ENCODE measurements at regions not wholly inside any gene's neighbourhood (a gene's known extent, or its start where the extent isn't known, plus 50 kb on each side); places are given as distances from the start of the nearest gene placed in this dataset.

DNA sequence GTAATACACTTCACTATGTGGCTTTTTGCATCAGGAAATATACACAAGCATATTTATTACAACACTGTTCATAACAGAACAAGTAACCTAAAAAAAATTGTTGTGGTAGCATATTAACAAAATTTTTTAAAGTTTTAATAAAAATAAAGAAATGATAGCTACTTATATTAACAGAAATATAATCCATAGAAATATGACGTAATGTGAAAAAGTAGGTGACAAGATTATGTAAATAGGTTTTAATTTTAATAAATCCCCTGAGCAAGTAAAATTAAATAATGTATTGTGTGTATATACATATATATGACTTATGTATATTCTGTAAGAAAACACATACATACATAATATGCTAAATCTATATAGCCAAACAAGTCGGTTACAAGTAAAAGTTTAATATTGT, 359.9 kb downstream of the SEC16B start:
- Histone ChIP-seq H2BK120ac (ENCODE audit: low read depth, low read length) (no peak overlapping the region), H3K4ac (ENCODE audit: low read length) (no peak overlapping the region), H3K18ac (ENCODE audit: low read length) (no peak overlapping the region), H2BK15ac (ENCODE audit: low read length) (no peak overlapping the region), H3K36me3 (replicated peaks in 1 of 2; ENCODE audit: control insufficient read depth in 2 of 2, insufficient read depth in 2 of 2, low read length in 2 of 2) (no peaks in the 10 kb centered on the region), H2BK5ac (ENCODE audit: low read length) (no peak overlapping the region), H3K79me1 (ENCODE audit: low read depth, low read length) (no peaks in the 10 kb centered on the region), H3K23ac (ENCODE audit: low read depth, low read length, poor library complexity) (no peak overlapping the region), H3K27ac (replicated peaks; ENCODE audit: low read length) (no peak overlapping the region), H3K27me3 (ENCODE audit: control insufficient read depth in 3 of 3, insufficient read depth in 3 of 3, low read depth in 1 of 3, low read length in 3 of 3) (no peaks in the 10 kb centered on the region), H3K4me2 (ENCODE audit: insufficient read depth, low read length, poor library complexity, severe bottlenecking) (no peak overlapping the region), H3K9ac (ENCODE audit: low read depth, low read length, poor library complexity) (no peak overlapping the region), H3K9me3 (replicated peaks in 1 of 2; ENCODE audit: control insufficient read depth in 2 of 2, insufficient read depth in 1 of 2, low read depth in 1 of 2, low read length in 2 of 2) (no peaks in the 10 kb centered on the region), H2BK12ac (ENCODE audit: low read length) (no peak overlapping the region), H3K4me1 (ENCODE audit: control insufficient read depth in 2 of 2, insufficient read depth in 1 of 2, low read depth in 1 of 2, low read length in 2 of 2) (no peaks in the 10 kb centered on the region), H3K4me3 (ENCODE audit: low read length in 2 of 2) (no peak overlapping the region), H4K91ac (ENCODE audit: low read depth, low read length, poor library complexity) (no peak overlapping the region), H3K14ac (ENCODE audit: low read length) (no peak overlapping the region), H4K8ac (ENCODE audit: low read depth, low read length) (no peak overlapping the region), H2AFZ (ENCODE audit: low read length) (no peak overlapping the region), H2AK5ac (ENCODE audit: low read depth, low read length) (no peak overlapping the region)
- no peak for DNase-seq (ENCODE audit: low spot score)
- WGBS, 2 donors (ENCODE audit: extremely low coverage in 2 of 2, insufficient read length in 2 of 2, insufficient replicate concordance in 1 of 2), result no CpG with 5 or more reads among the region's 2 CpGs

DNA sequence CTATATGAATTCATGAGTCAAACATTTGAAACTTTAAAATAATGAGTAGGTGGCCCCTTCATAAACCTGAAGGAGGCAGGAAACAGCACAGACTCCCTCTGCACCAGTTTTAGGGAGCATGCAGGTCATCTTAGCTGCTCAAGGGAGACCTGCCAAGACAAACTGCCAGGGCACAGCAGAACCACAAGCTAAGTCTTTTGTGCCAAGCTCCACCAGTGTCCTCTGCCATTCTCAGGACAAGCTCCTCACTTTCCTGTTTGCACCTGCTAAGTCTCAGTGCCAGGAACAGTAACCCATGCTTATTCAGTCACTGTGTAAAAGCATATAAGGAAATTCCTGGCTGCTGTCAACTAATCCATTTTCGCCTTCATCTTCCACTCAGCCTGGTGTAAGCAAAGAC, 368.9 kb downstream of the SEC16B start:
- Histone ChIP-seq H2AK5ac (ENCODE audit: low read depth, low read length) (no peak overlapping the region), H2BK120ac (ENCODE audit: low read depth, low read length) (no peak overlapping the region), H4K91ac (ENCODE audit: low read depth, low read length, poor library complexity) (no peak overlapping the region), H2BK5ac (ENCODE audit: low read length) (no peak overlapping the region), H3K4me2 (ENCODE audit: insufficient read depth, low read length, poor library complexity, severe bottlenecking) (no peak overlapping the region), H3K36me3 (replicated peaks in 1 of 2; ENCODE audit: control insufficient read depth in 2 of 2, insufficient read depth in 2 of 2, low read length in 2 of 2) (no peaks in the 10 kb centered on the region), H3K27ac (replicated peaks; ENCODE audit: low read length) (no peak overlapping the region), H3K18ac (ENCODE audit: low read length) (no peak overlapping the region), H2BK12ac (ENCODE audit: low read length) (no peak overlapping the region), H3K23ac (ENCODE audit: low read depth, low read length, poor library complexity) (no peak overlapping the region), H3K27me3 (ENCODE audit: control insufficient read depth in 3 of 3, insufficient read depth in 3 of 3, low read depth in 1 of 3, low read length in 3 of 3) (no peaks in the 10 kb centered on the region), H2AFZ (ENCODE audit: low read length) (no peak overlapping the region), H3K4me3 (ENCODE audit: low read length in 2 of 2) (no peak overlapping the region), H3K14ac (ENCODE audit: low read length) (no peak overlapping the region), H3K4ac (ENCODE audit: low read length) (no peak overlapping the region), H3K9ac (ENCODE audit: low read depth, low read length, poor library complexity) (no peak overlapping the region), H3K9me3 (replicated peaks in 1 of 2; ENCODE audit: control insufficient read depth in 2 of 2, insufficient read depth in 1 of 2, low read depth in 1 of 2, low read length in 2 of 2) (no peaks in the 10 kb centered on the region), H2BK15ac (ENCODE audit: low read length) (no peak overlapping the region), H3K4me1 (ENCODE audit: control insufficient read depth in 2 of 2, insufficient read depth in 1 of 2, low read depth in 1 of 2, low read length in 2 of 2) (no peaks in the 10 kb centered on the region), H4K8ac (ENCODE audit: low read depth, low read length) (no peak overlapping the region), H3K79me1 (ENCODE audit: low read depth, low read length) (no peaks in the 10 kb centered on the region)
- WGBS, 2 donors (ENCODE audit: extremely low coverage in 2 of 2, insufficient read length in 2 of 2, insufficient replicate concordance in 1 of 2), result no CpG with 5 or more reads among the region's 1 CpG
- no peak for DNase-seq (ENCODE audit: low spot score)

DNA sequence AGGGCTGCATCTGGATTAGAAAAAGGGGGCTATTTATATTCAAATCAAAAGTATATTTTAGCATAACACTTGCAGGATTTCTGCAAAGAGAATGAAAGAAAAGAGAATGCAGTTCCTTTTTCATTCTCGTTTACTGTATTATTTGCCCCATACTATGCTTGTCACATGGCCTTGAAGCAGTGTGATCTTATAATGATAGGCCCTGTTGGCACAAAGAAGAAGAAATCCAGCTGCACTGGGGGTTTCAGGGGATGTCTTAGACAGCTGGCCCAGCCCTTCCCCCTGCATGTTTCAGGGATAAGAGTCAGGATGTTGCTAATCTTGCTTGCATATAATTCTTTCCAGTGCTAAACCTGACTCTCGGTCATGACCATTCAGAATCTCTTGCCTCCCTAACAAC, 369.5 kb downstream of the SEC16B start:
- Histone ChIP-seq H2AFZ (ENCODE audit: low read length) (no peak overlapping the region), H3K4ac (ENCODE audit: low read length) (no peak overlapping the region), H2AK5ac (ENCODE audit: low read depth, low read length) (no peak overlapping the region), H3K4me2 (ENCODE audit: insufficient read depth, low read length, poor library complexity, severe bottlenecking) (no peak overlapping the region), H3K4me3 (ENCODE audit: low read length in 2 of 2) (no peak overlapping the region), H3K23ac (ENCODE audit: low read depth, low read length, poor library complexity) (no peak overlapping the region), H2BK120ac (ENCODE audit: low read depth, low read length) (no peak overlapping the region), H3K9me3 (replicated peaks in 1 of 2; ENCODE audit: control insufficient read depth in 2 of 2, insufficient read depth in 1 of 2, low read depth in 1 of 2, low read length in 2 of 2) (no peaks in the 10 kb centered on the region), H3K27ac (replicated peaks; ENCODE audit: low read length) (no peak overlapping the region), H3K36me3 (replicated peaks in 1 of 2; ENCODE audit: control insufficient read depth in 2 of 2, insufficient read depth in 2 of 2, low read length in 2 of 2) (no peaks in the 10 kb centered on the region), H4K91ac (ENCODE audit: low read depth, low read length, poor library complexity) (no peak overlapping the region), H3K27me3 (ENCODE audit: control insufficient read depth in 3 of 3, insufficient read depth in 3 of 3, low read depth in 1 of 3, low read length in 3 of 3) (no peaks in the 10 kb centered on the region), H3K9ac (ENCODE audit: low read depth, low read length, poor library complexity) (no peak overlapping the region), H2BK12ac (ENCODE audit: low read length) (no peak overlapping the region), H3K79me1 (ENCODE audit: low read depth, low read length) (no peaks in the 10 kb centered on the region), H2BK15ac (ENCODE audit: low read length) (no peak overlapping the region), H4K8ac (ENCODE audit: low read depth, low read length) (no peak overlapping the region), H3K18ac (ENCODE audit: low read length) (no peak overlapping the region), H3K14ac (ENCODE audit: low read length) (no peak overlapping the region), H3K4me1 (ENCODE audit: control insufficient read depth in 2 of 2, insufficient read depth in 1 of 2, low read depth in 1 of 2, low read length in 2 of 2) (peaks cover 0 to 1% of the 10 kb centered on the region in 2 donors), H2BK5ac (ENCODE audit: low read length) (no peak overlapping the region)
- WGBS, 2 donors (ENCODE audit: extremely low coverage in 2 of 2, insufficient read length in 2 of 2, insufficient replicate concordance in 1 of 2), result no CpG with 5 or more reads among the region's 2 CpGs
- DNase-seq (ENCODE audit: low spot score), result no peak

DNA sequence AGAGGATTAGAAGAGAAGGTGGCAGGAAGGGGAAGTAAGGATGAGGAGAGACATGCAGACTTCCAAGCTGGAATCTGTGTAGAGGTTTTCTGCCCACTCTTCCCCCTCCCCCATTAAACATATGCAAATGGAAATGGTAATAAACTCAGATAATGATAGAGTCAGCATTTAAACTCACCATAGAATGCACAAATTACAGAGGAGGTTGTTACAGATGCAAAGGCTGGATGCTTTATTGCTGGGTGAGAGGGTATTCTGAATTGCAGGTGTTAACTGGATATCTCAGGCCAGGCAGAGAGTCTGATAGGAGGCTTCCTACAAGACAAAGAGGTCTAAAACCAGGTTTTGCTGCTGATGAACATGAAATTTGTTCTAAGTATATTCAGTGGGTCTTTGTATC, 372.5 kb downstream of the SEC16B start:
- no peak overlapping the region for H3K14ac ChIP-seq (ENCODE audit: low read length)
- no peaks in the 10 kb centered on the region for H3K9me3 ChIP-seq (replicated peaks in 1 of 2; ENCODE audit: control insufficient read depth in 2 of 2, insufficient read depth in 1 of 2, low read depth in 1 of 2, low read length in 2 of 2)
- H4K91ac ChIP-seq (ENCODE audit: low read depth, low read length, poor library complexity), result no peak overlapping the region
- H3K18ac ChIP-seq (ENCODE audit: low read length), result no peak overlapping the region
- H2BK12ac ChIP-seq (ENCODE audit: low read length), result no peak overlapping the region
- H2BK120ac ChIP-seq (ENCODE audit: low read depth, low read length), result no peak overlapping the region
- H3K4me1 ChIP-seq (ENCODE audit: control insufficient read depth in 2 of 2, insufficient read depth in 1 of 2, low read depth in 1 of 2, low read length in 2 of 2), result peaks cover 0 to 3% of the 10 kb centered on the region in 2 donors
- no peak overlapping the region for H2BK15ac ChIP-seq (ENCODE audit: low read length)
- no peaks in the 10 kb centered on the region for H3K27me3 ChIP-seq (ENCODE audit: control insufficient read depth in 3 of 3, insufficient read depth in 3 of 3, low read depth in 1 of 3, low read length in 3 of 3)
- H3K4me2 ChIP-seq (ENCODE audit: insufficient read depth, low read length, poor library complexity, severe bottlenecking), result no peak overlapping the region
- H3K4ac ChIP-seq (ENCODE audit: low read length), result no peak overlapping the region
- no peak overlapping the region for H4K8ac ChIP-seq (ENCODE audit: low read depth, low read length)
- H3K27ac ChIP-seq (replicated peaks; ENCODE audit: low read length), result no peak overlapping the region
- H2AK5ac ChIP-seq (ENCODE audit: low read depth, low read length), result no peak overlapping the region
- no peak overlapping the region for H2BK5ac ChIP-seq (ENCODE audit: low read length)
- no peak overlapping the region for H3K23ac ChIP-seq (ENCODE audit: low read depth, low read length, poor library complexity)
- no peak overlapping the region for H3K4me3 ChIP-seq (ENCODE audit: low read length in 2 of 2)
- no peak overlapping the region for H2AFZ ChIP-seq (ENCODE audit: low read length)
- no peaks in the 10 kb centered on the region for H3K36me3 ChIP-seq (replicated peaks in 1 of 2; ENCODE audit: control insufficient read depth in 2 of 2, insufficient read depth in 2 of 2, low read length in 2 of 2)
- H3K9ac ChIP-seq (ENCODE audit: low read depth, low read length, poor library complexity), result no peak overlapping the region
- no peak for DNase-seq (ENCODE audit: low spot score)
- no peaks in the 10 kb centered on the region for H3K79me1 ChIP-seq (ENCODE audit: low read depth, low read length)

All from neuronal stem cell (in vitro differentiated cells).